ENCODE measurements at regions not wholly inside any gene's neighbourhood (a gene's known extent, or its start where the extent isn't known, plus 50 kb on each side); places are given as distances from the start of the nearest gene placed in this dataset.

DNA sequence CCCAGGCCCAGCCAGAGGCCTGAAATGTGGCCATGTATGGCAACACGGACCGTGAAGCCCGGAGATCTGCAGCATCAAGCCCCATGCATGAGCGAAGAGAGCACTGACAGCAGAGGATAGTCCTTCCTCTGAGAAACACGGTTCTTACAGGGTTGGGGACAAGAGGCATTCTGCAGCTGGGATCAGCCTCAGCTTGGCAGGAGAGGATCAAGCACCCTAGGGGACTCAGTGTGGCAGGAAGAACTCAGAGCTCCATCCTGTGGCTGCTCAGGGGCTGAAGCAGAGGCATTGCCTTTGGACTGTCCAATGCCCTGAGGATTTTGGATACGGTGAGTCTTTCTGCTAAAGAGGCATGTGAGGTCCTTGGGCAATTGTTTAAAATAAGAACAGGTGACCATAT is 368.7 kb downstream of the ZNF516 start:
- DNase-seq = no peak

- DNase-seq = no peak
Observed at GRCh38 chr18:76121011-76121410, 374.0 kb downstream of the ZNF516 start.

DNA sequence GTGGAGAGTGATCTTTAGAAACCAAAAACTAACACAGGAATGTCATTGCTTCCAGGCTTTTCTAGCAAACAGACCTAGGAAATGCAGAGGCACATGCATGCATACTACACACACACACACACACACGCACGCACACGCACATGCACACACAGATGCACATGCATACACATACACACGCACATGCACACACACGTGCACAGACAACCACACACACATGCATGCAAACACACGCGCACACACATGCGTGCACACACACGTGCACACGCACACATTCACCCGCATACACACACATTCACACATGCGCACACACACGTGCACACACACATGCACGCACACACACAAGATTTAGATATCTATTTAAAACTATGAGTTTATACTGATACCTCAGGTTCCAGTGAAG is 379.5 kb downstream of the ZNF516 start:
- no peak for DNase-seq

- DNase-seq = no peak
Observed at GRCh38 chr18:76113101-76113500, 381.9 kb downstream of the ZNF516 start.

DNA sequence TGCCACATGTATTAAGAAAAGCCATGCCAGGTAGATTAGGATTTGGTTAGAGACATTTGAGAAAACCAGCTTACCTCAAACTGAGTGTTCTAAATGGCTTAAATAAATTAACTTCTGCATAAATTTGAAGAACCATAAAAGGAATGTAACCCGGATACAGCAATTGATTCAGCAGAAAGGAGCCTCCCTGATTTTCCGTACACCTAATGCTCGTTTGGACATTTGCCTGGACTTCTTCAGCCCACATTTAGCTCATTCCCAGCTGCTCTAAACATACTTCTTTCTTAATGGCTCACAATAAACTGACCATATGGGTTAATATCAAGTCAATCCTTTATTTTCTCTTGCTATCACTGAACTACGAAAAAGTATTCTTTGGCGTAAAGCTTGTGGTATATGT is 392.4 kb downstream of the ZNF516 start:
- DNase-seq = no peak

- DNase-seq = no peak
Observed at GRCh38 chr18:76102156-76102555, 392.9 kb downstream of the ZNF516 start.

GRCh38 chr18:76099931-76100457 is 395.0 kb downstream of the ZNF516 start:
- no peak for DNase-seq

GRCh38 chr18:76098674-76099411 is 396.2 kb downstream of the ZNF516 start:
- peak; percentile 15 for DNase-seq

DNA sequence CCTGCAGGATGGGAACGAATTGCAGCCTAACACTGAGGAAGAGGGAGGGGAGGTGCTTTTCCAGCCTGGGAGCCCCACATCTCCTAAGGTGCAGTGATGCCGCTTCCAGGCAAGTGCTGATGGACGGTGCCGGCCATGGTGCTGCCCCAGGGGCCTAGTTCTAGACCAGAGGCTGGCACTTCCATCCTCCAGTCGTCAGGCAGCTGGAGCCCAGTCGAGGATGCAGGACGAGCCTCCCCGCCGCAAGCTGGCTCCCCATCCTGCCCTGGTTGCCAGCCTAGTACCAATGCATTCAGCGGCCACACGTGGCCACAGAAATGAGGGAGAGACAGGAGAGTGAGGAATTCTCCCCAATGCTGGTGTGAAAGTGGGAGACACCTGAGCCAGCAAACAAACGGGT is 413.5 kb downstream of the ZNF516 start:
- DNase-seq = no peak

GRCh38 chr18:76080430-76080829 is 414.6 kb downstream of the ZNF516 start:
- DNase-seq = no peak

DNA sequence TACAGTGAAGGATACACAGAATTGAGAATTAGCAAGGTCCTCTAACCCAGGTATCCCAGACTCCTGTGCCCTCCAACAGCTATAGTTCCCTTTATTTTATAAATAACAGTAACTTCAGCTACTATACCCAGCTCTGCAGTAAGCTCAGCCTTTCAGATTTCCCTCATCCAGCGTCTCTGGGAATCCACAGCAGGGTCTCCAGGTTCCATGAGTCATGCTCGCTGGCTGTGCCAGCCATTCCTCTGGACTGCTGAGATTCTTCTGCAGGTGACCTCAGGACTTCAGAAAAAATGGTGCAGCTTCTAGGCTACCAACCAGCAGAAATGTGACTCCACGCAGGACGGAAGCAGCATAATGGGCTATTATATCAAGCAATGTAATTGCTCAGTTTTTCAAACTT is 419.3 kb downstream of the ZNF516 start:
- DNase-seq = no peak

GRCh38 chr18:76064998-76065397 is 430.0 kb downstream of the ZNF516 start:
- DNase-seq = no peak

GRCh38 chr18:76058146-76058545 is 436.9 kb downstream of the ZNF516 start:
- no peak for DNase-seq

DNA sequence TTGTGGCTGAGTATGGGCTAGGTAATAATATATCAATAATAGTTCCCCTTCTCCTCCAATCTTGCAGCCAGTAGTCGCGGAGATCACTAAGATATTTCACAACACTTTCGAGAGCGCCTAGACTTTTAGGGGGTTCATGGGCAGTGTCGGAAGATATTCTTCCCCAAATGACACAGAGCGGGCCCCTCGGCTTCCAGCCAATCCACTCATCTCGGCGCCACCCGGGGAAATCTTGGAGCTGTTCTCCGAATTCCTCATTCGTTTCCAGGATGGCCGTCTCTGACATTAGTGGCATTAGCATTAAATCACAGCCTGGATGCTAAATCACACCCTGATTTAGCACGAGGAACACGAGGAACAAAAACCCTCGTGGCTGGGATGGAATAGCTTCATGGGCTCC is 437.7 kb downstream of the ZNF516 start:
- no peak for DNase-seq

DNA sequence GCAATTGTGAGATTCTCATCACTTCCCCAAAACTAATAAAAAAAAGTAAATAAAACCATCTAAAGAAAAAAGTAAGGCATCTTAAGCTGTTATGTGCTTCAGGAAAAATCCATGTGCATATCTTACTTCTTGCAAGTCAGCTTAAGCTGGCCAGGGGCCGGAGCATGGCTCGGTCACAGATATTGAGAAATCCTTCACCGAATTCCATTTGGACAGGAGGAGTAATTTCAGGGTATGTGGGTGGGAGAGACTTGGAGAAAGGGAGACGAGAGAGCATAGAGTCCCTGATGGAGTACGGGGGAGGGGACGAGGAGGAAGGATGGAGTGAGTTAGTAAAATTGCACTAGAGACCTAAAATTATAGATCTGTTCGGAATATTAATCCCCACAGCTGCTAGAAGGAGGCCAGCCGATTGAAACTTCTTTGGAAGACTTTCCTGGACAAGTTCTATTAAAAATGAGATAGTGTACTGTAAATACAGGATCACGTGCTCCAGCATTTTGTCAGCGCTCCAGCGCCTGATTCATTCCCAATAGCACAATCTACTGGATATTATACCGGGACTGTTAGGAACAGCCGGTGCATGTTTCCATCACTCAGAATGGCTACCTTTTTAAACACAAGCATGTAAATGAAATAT is 438.5 kb downstream of the ZNF516 start:
- DNase-seq = no peak

GRCh38 chr18:76055578-76055977 is 439.5 kb downstream of the ZNF516 start:
- DNase-seq = no peak

DNA sequence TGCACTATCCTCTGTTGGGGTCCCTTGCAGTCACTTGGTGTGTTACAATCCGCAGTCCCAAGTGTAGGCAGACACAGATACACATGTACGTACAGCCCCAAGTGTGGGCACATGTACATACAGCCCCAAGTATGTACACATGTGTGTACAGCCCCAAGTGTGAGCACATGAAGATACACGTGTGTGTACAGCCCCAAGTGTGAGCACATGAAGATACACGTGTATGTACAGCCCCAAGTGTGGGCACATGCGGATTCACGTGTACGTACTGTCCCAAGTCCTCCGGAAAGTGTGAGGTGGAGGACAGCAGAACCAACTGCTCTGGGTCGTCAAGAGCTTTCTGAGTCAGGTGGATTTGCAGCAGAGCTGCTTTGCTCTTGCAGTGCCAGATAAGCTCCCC is 440.0 kb downstream of the ZNF516 start:
- DNase-seq = no peak

- DNase-seq = peak; percentile 52
Observed at GRCh38 chr18:76054156-76054555, 440.9 kb downstream of the ZNF516 start.

- no peak for DNase-seq
Observed at GRCh38 chr18:76053551-76053950, 441.5 kb downstream of the ZNF516 start.

DNA sequence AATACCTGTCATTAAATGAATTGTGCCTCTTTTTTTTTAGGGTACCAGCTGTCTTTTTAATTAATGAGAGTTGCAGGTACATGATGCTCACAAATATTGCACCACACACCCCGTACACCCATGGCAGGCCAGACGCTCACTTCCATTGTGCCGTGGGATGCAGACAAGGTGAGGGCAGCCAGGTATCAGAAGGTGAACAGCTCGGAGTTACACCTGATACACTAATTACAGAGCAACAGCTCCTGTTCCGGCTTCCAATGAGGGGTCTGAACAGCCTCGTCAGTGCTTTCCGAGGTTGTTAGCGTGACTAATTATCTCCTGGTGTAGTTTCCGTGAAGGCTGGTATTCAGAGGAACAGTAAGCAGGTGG is 442.8 kb downstream of the ZNF516 start:
- no peak for DNase-seq

DNA sequence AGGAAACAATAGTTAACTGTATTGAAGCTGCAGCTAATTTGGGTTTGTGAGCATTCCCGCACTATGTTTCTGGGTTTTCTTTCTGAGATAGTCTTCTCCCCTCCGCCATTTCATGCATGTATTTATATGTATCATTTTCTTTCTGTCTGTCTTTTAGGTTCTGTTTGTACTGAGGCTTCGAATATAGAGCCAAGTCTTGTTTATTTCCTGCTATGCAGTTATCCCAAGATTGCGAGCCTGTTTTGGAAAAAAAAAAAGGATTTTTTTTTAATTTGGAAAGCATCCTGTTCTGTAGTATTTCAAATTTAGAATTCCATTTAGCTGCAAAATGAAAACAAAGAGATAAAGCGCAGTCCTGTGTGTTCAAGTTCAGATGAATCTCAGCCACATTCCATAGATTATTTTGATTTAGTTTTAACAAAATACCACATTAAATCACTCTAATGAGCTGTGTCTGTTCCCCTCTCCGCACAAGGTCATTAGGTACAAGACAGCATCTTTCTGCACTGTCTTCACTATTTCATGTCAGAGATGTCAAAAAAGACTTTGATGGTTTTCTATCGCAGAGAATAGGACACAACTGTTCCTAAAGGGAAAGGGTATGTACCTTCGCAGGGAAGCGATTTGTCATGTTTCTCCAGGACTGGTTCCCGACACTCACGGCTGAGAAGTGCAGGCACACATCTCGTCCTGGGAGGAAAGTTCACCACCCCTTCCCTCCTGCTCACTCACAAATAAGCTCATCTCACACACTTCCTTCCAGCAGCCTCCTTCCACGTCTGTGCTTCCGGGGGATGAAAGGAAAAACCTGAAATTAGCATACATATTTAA is 443.4 kb downstream of the ZNF516 start:
- no peak for DNase-seq

DNA sequence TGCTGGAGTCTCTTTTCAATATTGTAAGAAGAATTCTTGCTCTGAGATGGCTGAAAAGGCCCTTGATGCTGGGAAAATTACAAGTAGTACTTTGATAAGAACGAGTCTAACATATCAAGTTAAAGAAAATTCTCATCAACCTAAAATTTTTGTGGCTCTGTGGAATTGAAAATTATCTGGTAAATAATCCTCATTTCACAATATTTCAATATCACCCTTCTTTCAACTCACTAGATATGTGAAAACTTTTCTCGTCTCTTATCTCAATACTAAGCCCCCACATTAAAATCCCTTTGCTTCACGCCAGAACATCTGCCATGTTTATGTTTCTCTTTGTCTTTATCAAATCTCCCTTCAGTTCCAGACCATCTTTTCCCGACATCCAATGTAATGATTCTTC is 448.8 kb downstream of the ZNF516 start:
- no peak for DNase-seq

DNA sequence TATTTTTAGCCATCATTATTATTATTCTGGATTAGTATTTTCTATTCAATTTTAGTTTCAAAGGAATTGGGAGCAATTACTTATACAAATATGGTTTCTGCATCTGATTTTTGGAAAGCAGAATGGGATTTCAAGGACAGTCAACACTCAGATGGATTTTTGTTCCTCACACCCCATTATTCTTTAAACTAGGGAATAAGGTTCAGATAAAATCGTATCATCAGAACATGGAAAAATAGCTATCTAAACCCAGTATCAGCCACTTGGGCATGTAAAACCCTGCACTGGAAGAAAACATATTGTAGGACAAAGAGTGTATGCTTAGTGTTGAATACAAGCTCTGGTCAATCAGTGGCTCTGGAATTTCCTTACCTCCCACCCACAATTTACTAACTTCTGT is 452.5 kb downstream of the ZNF516 start:
- DNase-seq = no peak
